CD4-positive, alpha-beta T cell treated with Interleukin-1 beta for 1 hour (primary cell): ENCODE measurements at regions not wholly inside any gene's neighbourhood (a gene's known extent, or its start where the extent isn't known, plus 50 kb on each side); places are given as distances from the start of the nearest gene placed in this dataset.
"Not testable (repeated sequence)": the region's sequence is repeated elsewhere in the genome, so short reads cannot be mapped to it uniquely, and the experiment has no call there.

Source experiments
- DNase-seq, 2 donors: peaks; one replicate each; pipeline ENCODE4 v3.0.0-alpha.2; 2020 to 2022

- DNase-seq, result no peak
Observed at GRCh38 chr9:2356041-2356790, 265.4 kb upstream of the VLDLR start.

GRCh38 chr9:2359891-2360471 is 261.6 kb upstream of the VLDLR start:
- no peak for DNase-seq

GRCh38 chr9:2362150-2362549 is 259.4 kb upstream of the VLDLR start:
- no peak for DNase-seq

- DNase-seq, result no peak
Observed at GRCh38 chr9:2363138-2363745, 258.3 kb upstream of the VLDLR start.

- no peak for DNase-seq
Observed at GRCh38 chr9:2363781-2364180, 257.8 kb upstream of the VLDLR start.

- no peak for DNase-seq
Observed at GRCh38 chr9:2367970-2368369, 253.6 kb upstream of the VLDLR start.

GRCh38 chr9:2373648-2374047 is 247.9 kb upstream of the VLDLR start:
- DNase-seq, result no peak

GRCh38 chr9:2375114-2375513 is 246.5 kb upstream of the VLDLR start:
- DNase-seq, result no peak

GRCh38 chr9:2377117-2377516 is 244.5 kb upstream of the VLDLR start:
- no peak for DNase-seq

- no peak for DNase-seq
Observed at GRCh38 chr9:2377834-2378233, 243.8 kb upstream of the VLDLR start.

- no peak for DNase-seq
Observed at GRCh38 chr9:2378266-2378665, 243.3 kb upstream of the VLDLR start.

GRCh38 chr9:2378816-2379215 is 242.8 kb upstream of the VLDLR start:
- DNase-seq, result no peak

- DNase-seq, result no peak
Observed at GRCh38 chr9:2384741-2385140, 236.8 kb upstream of the VLDLR start.

- DNase-seq, result no peak
Observed at GRCh38 chr9:2385746-2386145, 235.8 kb upstream of the VLDLR start.

GRCh38 chr9:2386566-2386965 is 235.0 kb upstream of the VLDLR start:
- no peak for DNase-seq

- no peak for DNase-seq
Observed at GRCh38 chr9:2387166-2387565, 234.4 kb upstream of the VLDLR start.

GRCh38 chr9:2389404-2389803 is 232.2 kb upstream of the VLDLR start:
- no peak for DNase-seq

- DNase-seq, result no peak
Observed at GRCh38 chr9:2390028-2390427, 231.6 kb upstream of the VLDLR start.

- DNase-seq, result not testable (repeated sequence)
Observed at GRCh38 chr9:2391509-2392132, 230.0 kb upstream of the VLDLR start.

- not testable (repeated sequence) for DNase-seq
Observed at GRCh38 chr9:2394087-2394741, 227.4 kb upstream of the VLDLR start.

GRCh38 chr9:2395814-2396612 is 225.6 kb upstream of the VLDLR start:
- no peak for DNase-seq

GRCh38 chr9:2396622-2397285 is 224.8 kb upstream of the VLDLR start:
- DNase-seq, result no peak
